Epidermal melanocyte (primary cell): ENCODE measurements at regions not wholly inside any gene's neighbourhood (a gene's known extent, or its start where the extent isn't known, plus 50 kb on each side); places are given as distances from the start of the nearest gene placed in this dataset.

Source experiments
- DNase-seq: peaks from one replicate; pipeline ENCODE4 v3.0.0; 2011; ENCODE audit warnings: low spot score; ENCODE audit not compliant: insufficient read length

DNA sequence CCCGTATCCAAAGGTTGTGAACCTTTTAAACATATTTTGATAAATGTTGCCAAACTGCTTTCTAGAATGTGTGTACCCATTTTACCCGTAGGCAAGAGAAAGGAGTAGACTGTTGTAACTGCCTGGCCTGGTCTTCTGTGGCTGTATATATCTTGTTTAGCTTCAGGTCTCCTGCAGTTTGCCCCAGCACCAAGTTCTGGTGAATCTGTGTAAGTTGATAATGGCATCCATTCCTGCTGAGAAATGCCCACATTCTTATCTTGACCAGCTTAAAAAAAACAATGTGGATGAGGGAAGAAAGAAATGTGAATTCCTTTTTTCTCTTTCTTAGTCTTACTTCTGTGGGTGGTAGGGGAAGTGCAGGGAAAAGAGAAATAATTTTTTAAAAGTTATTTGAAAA, 53.3 kb upstream of the TLE3 start:
- no peak for DNase-seq

DNA sequence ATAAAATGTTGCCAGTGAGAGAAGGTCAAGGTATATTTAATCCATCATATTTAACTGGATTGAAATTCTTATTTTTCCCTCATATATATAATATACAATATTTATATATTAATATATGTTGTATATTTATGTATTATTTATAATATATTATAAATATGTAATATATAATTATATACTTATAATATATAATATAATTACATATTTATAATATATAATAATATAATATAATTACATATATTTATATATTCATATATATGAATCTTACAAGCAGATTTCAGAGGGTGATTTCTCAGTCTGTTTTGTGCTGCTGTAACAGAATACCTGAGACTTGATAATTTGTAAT, 52.7 kb upstream of the TLE3 start:
- DNase-seq: no peak

DNA sequence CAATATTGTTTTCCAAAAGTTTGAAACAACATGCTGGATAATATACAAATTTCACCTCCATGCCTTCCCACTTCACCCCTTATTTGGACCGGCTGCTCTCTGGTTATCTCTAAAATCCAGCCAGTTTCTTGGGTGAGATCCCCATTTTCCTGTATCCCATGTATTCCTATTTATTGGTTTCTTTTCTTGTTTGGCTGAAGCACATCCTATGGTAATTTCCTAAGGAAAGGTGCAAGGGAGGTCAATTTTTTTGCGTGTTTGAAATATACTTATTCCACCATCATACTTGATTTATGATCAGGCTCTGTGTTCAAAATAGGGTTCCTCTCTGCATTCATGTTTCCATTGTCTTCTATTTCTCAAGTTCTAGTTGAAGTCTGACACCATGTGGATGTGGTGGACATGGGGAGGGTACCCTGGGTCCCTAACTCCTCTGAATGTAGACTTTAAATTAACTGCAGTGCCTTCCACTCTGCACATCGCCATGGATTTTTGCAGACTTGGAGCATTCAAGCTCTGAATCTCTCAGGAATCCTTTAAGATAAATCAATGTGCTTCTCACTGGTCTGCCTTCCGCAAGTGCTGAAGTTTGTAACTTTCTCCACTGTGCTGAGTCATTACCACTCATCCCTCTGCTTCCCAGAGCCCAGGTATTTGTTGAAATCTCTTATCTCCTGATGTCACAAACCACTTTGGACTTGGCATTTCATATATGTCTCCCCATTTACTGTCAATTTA, 52.1 kb upstream of the TLE3 start:
- no peak for DNase-seq

DNA sequence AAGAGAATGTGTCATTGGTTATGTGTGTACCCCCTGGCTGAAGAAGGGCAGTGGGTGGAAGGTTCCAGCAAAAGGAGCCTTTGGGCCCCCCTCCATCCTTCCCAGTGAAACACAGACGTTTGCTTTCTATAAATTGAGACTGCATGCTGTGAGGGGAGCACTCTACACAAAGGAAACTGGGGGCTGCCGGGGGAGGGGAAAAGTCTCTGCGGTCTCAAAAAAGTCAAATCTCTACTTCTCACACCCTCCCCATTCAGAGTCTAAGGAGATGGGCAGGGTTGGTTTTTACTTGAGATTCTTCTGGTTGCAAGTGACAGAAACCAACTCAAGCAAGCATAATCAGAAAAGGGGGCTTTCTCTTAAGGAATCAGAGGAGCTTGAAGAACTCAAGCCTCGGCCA, 50.1 kb upstream of the TLE3 start:
- no peak for DNase-seq
